ENCODE measurements at regions not wholly inside any gene's neighbourhood (a gene's known extent, or its start where the extent isn't known, plus 50 kb on each side); places are given as distances from the start of the nearest gene placed in this dataset.
A peak's percentile ranks its signal among the peaks of the same experiment; 100 is the strongest.

- TF ChIP-seq CTCF (IDR thresholded peaks at IDR 0.05; ENCODE audit: insufficient read depth, low read length, missing control alignments): no peak
- POLR2A ChIA-PET: no interaction called here
- CTCF ChIA-PET: no interaction called here
- DNase-seq (ENCODE audit: low read depth, low spot score): no peak
- no peak overlapping the region for H3K4me3 ChIP-seq (ENCODE audit: low read depth, low read length)
Observed at GRCh38 chr3:23741036-23741706, 64.6 kb upstream of the UBE2E1 start.

GRCh38 chr3:23743141-23743784, 62.5 kb upstream of the UBE2E1 start:
- ChIA-PET CTCF (no interaction called here), POLR2A (no interaction called here)
- TF ChIP-seq CTCF (IDR thresholded peaks at IDR 0.05; ENCODE audit: insufficient read depth, low read length, missing control alignments): no peak
- no peak overlapping the region for H3K4me3 ChIP-seq (ENCODE audit: low read depth, low read length)
- no peak for DNase-seq (ENCODE audit: low read depth, low spot score)

GRCh38 chr3:23746441-23746840, 59.3 kb upstream of the UBE2E1 start:
- TF ChIP-seq CTCF (IDR thresholded peaks at IDR 0.05; ENCODE audit: insufficient read depth, low read length, missing control alignments): no peak
- CTCF ChIA-PET: no interaction called here
- POLR2A ChIA-PET: no interaction called here
- H3K4me3 ChIP-seq (ENCODE audit: low read depth, low read length): no peak overlapping the region
- DNase-seq (ENCODE audit: low read depth, low spot score): no peak

GRCh38 chr3:23747841-23748240, 57.9 kb upstream of the UBE2E1 start:
- no peak for DNase-seq (ENCODE audit: low read depth, low spot score)
- CTCF ChIA-PET: interaction anchor here (0.8 kb wide), 1 partner anchor 13 kb away, joined by 3 read pairs; no protein-coding TSS in a partner anchor
- no peak for TF ChIP-seq CTCF (IDR thresholded peaks at IDR 0.05; ENCODE audit: insufficient read depth, low read length, missing control alignments)

GRCh38 chr3:23748398-23749110, 57.2 kb upstream of the UBE2E1 start:
- DNase-seq (ENCODE audit: low read depth, low spot score): peak; percentile 69
- ChIA-PET CTCF (interaction anchor here (0.8 kb wide), 1 partner anchor 13 kb away, joined by 3 read pairs; no protein-coding TSS in a partner anchor), POLR2A (no interaction called here)
- no peak for TF ChIP-seq CTCF (IDR thresholded peaks at IDR 0.05; ENCODE audit: insufficient read depth, low read length, missing control alignments)
- H3K4me3 ChIP-seq (ENCODE audit: low read depth, low read length): no peak overlapping the region

More at GRCh38 chr3:23747841-23748240, 57.9 kb upstream of the UBE2E1 start:
- H3K4me3 ChIP-seq (ENCODE audit: low read depth, low read length): no peak overlapping the region
- POLR2A ChIA-PET: no interaction called here

GRCh38 chr3:23749609-23750008, 56.1 kb upstream of the UBE2E1 start:
- TF ChIP-seq CTCF (IDR thresholded peaks at IDR 0.05; ENCODE audit: insufficient read depth, low read length, missing control alignments): no peak
- ChIA-PET POLR2A (no interaction called here), CTCF (no interaction called here)
- DNase-seq (ENCODE audit: low read depth, low spot score): no peak
- H3K4me3 ChIP-seq (ENCODE audit: low read depth, low read length): no peak overlapping the region

Measured in AG04449 (cell line).